ENCODE measurements at regions not wholly inside any gene's neighbourhood (a gene's known extent, or its start where the extent isn't known, plus 50 kb on each side); places are given as distances from the start of the nearest gene placed in this dataset.
A peak's percentile ranks its signal among the peaks of the same experiment; 100 is the strongest.

DNA sequence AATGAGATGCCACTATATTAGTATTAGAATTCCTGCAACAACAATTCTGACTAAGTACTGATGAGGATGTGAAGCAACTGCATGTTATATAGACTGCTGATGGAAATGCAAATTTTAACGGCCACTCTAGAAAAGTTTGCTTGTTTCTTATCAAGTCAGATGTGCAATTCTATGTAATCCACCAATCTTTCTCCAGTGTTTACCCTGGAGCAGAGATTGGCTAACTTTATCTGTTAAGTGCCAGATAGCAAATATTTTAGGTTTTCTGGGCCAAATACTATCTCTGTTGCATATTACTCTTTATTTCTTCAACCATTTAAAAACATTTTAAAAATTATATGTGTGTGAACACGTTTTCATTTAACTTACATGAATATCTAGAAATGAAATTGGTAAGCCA is 586.9 kb downstream of the FAM181B start:
- in situ Hi-C loops (cut with HindIII; ENCODE audit: low pct_unique_long_range_greater_than_20kb, low sequenced_read_pairs): no loop called here
- DNase-seq (ENCODE audit: low read depth in 1 of 2, low spot score in 1 of 2): no peak
- no peak for TF ChIP-seq JUND (IDR thresholded peaks at IDR 0.05; ENCODE audit: low read depth)

DNA sequence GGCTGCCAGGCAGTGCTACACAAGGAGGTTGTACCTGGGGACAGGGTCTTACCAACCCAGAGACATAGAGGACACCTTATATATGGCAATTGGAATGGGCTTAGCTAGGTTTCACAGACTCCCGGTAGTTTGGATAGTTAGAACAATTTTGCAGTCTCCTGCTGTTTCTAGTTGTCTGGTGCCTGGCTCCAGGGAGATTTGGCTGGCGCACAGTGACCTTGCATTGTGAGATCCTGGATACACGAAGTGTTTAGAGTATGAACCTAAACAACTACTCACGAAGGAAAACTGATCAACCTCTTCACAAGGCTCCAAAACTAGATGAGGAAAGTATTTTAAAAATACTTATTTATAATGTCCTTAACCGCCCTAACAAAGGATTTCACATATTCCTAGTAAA is 614.7 kb downstream of the FAM181B start:
- peak; percentile 16 for TF ChIP-seq JUND (IDR thresholded peaks at IDR 0.05; ENCODE audit: low read depth)
- in situ Hi-C loops (cut with HindIII; ENCODE audit: low pct_unique_long_range_greater_than_20kb, low sequenced_read_pairs): no loop called here
- DNase-seq (ENCODE audit: low read depth in 1 of 2, low spot score in 1 of 2): peak; percentile 16 to 75

- in situ Hi-C loops (cut with HindIII; ENCODE audit: low pct_unique_long_range_greater_than_20kb, low sequenced_read_pairs): no loop called here
- TF ChIP-seq JUND (IDR thresholded peaks at IDR 0.05; ENCODE audit: low read depth): no peak
- DNase-seq (ENCODE audit: low read depth in 1 of 2, low spot score in 1 of 2): no peak
Observed at GRCh38 chr11:82117362-82117761, 616.3 kb downstream of the FAM181B start.

DNA sequence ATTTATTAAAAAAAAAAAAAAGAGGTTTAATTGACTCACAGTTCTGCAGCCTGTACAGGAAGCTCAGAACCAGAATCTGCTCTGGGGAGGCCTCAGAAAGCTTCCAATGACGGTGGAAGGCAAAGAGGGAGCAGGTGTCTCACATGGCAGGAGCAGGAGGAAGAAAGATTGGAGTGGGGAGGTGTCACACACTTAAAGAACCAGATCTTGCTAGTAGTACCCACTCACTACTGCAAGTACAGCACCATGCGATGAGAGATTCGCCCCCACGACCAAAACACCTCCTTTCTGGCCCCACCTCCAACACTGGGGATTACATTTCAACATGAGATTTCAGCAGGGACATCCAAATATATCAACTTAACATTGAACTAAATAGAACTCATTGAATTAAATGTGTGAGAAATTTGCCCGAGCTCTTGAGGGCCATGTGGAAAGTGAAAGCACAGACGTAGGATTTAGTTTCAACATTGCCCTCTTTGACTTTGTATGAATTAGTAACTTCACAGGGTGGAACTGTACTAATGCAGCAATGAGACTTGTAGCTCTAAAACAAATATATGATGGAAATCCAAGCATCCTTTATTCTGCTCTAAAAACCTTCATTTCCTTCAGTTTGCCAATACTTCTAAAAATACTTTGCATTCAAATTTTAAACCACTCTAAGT is 628.2 kb downstream of the FAM181B start:
- in situ Hi-C loops (cut with HindIII; ENCODE audit: low pct_unique_long_range_greater_than_20kb, low sequenced_read_pairs): no loop called here
- no peak for TF ChIP-seq JUND (IDR thresholded peaks at IDR 0.05; ENCODE audit: low read depth)
- no peak for DNase-seq (ENCODE audit: low read depth in 1 of 2, low spot score in 1 of 2)

DNA sequence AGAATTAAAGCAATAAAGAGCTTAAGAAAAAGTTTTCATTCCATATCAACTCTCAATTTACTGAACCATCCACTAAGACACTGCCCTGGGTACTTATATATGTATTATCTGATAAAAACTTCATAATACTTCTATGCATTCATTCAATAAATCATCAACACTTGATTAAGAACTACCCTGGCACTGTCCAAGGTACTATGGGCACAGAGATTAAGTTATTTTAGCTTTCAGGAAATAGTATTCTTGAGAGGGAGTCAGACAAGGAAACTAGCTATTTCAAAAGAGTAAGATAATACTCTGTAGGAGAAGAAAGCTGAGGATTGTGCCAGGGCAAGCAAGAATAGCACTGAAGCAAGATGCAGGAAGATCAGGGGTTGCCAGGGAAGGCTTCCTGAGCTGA is 640.8 kb downstream of the FAM181B start:
- no peak for TF ChIP-seq JUND (IDR thresholded peaks at IDR 0.05; ENCODE audit: low read depth)

DNA sequence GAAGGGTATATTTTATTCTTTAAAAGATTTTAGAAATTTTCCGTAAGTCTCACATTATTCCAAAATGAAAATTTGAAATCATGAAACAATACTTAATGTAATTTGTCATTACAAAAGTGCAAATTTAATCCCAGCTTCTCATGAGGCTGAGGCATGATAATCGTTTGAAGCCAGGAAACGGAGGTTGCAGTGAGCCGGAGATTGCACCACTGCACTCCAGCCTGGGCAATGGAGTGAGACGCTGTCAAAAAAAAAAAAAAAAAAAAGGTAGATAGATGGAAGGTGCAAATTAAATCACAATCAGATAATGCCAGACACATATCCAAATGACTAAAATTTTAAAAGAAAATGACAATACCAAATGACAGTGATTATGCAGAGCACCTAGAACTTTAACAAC is 644.2 kb downstream of the FAM181B start:
- no peak for TF ChIP-seq JUND (IDR thresholded peaks at IDR 0.05; ENCODE audit: low read depth)
- DNase-seq (ENCODE audit: low read depth in 1 of 2, low spot score in 1 of 2): no peak
- in situ Hi-C loops (cut with HindIII; ENCODE audit: low pct_unique_long_range_greater_than_20kb, low sequenced_read_pairs): no loop called here

More for the DNA sequence above, 640.8 kb downstream of the FAM181B start:
- in situ Hi-C loops (cut with HindIII; ENCODE audit: low pct_unique_long_range_greater_than_20kb, low sequenced_read_pairs): no loop called here
- peak in 1 of 2 experiments; percentile 48 for DNase-seq (ENCODE audit: low read depth in 1 of 2, low spot score in 1 of 2)

GRCh38 chr11:82085493-82085892 is 648.2 kb downstream of the FAM181B start:
- in situ Hi-C loops (cut with HindIII; ENCODE audit: low pct_unique_long_range_greater_than_20kb, low sequenced_read_pairs): no loop called here
- DNase-seq (ENCODE audit: low read depth in 1 of 2, low spot score in 1 of 2): no peak
- TF ChIP-seq JUND (IDR thresholded peaks at IDR 0.05; ENCODE audit: low read depth): no peak

DNA sequence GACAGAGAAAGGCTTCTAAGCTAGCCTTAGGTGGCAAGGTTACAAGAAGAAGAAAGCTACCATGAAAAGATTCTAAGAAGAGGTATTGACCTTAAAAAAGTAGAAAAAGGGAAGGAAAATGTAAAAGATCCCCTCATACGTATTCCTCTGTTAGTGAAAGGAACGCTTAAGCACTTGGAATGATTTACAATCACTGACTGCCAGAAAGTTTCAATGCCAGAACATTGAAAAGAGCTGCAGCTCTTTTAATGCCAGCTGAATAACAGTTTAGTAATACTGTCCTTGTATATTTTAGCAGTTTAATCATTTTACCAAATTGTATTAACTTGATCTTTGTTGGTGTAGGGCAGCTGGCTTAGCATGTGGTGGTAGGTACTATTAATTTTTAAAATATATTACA is 650.7 kb downstream of the FAM181B start:
- no peak for TF ChIP-seq JUND (IDR thresholded peaks at IDR 0.05; ENCODE audit: low read depth)
- in situ Hi-C loops (cut with HindIII; ENCODE audit: low pct_unique_long_range_greater_than_20kb, low sequenced_read_pairs): no loop called here
- no peak for DNase-seq (ENCODE audit: low read depth in 1 of 2, low spot score in 1 of 2)

- TF ChIP-seq JUND (IDR thresholded peaks at IDR 0.05; ENCODE audit: low read depth): no peak
- DNase-seq (ENCODE audit: low read depth in 1 of 2, low spot score in 1 of 2): peak in 1 of 2 experiments; percentile 35
- in situ Hi-C loops (cut with HindIII; ENCODE audit: low pct_unique_long_range_greater_than_20kb, low sequenced_read_pairs): no loop called here
Observed at GRCh38 chr11:82080160-82080559, 653.5 kb downstream of the FAM181B start.

DNA sequence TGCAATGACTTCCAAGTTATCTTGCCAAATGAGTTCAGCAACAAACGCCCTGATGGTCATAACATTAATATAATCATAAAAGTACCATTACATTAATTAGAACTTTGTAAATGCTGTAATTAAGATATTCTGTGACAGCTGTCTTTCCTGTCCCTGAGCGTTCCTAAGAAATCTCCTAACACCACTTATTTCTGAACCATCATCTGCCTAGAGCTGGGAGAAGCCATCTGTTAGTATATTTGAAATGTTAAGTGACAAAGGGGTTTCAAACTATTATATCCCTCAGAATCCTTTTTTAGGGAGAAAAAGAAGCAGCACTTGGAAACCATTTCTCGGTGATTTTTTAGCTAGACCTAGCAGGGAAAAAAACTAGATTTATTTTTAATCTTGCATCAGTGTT is 657.5 kb downstream of the FAM181B start:
- in situ Hi-C loops (cut with HindIII; ENCODE audit: low pct_unique_long_range_greater_than_20kb, low sequenced_read_pairs): no loop called here
- no peak for TF ChIP-seq JUND (IDR thresholded peaks at IDR 0.05; ENCODE audit: low read depth)
- no peak for DNase-seq (ENCODE audit: low read depth in 1 of 2, low spot score in 1 of 2)

DNA sequence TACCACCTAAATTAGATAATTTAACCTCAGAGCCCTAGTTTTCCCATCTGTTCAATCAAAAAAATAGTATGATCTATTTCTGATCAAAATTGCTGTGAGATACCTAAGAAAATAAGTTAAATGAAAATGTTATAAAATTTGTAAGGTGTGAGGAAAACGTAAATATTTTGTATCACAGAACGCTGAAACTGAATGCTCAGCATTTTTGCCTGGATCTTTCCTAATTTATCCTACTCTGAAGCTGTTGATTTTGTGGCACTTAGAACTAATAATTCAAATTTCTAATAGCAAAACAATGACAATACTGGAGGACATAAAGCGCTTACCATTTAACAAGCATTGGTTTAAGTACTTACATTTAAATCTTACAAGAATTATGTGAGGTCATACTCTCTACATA is 674.2 kb downstream of the FAM181B start:
- TF ChIP-seq JUND (IDR thresholded peaks at IDR 0.05; ENCODE audit: low read depth): no peak
- in situ Hi-C loops (cut with HindIII; ENCODE audit: low pct_unique_long_range_greater_than_20kb, low sequenced_read_pairs): no loop called here
- no peak for DNase-seq (ENCODE audit: low read depth in 1 of 2, low spot score in 1 of 2)

GRCh38 chr11:82056450-82056849 is 677.2 kb downstream of the FAM181B start:
- in situ Hi-C loops (cut with HindIII; ENCODE audit: low pct_unique_long_range_greater_than_20kb, low sequenced_read_pairs): no loop called here
- no peak for TF ChIP-seq JUND (IDR thresholded peaks at IDR 0.05; ENCODE audit: low read depth)
- DNase-seq (ENCODE audit: low read depth in 1 of 2, low spot score in 1 of 2): no peak

GRCh38 chr11:82049199-82049598 is 684.5 kb downstream of the FAM181B start:
- in situ Hi-C loops (cut with HindIII; ENCODE audit: low pct_unique_long_range_greater_than_20kb, low sequenced_read_pairs): no loop called here

GRCh38 chr11:82047200-82047599 is 686.5 kb downstream of the FAM181B start:
- no peak for DNase-seq (ENCODE audit: low read depth in 1 of 2, low spot score in 1 of 2)
- no peak for TF ChIP-seq JUND (IDR thresholded peaks at IDR 0.05; ENCODE audit: low read depth)
- in situ Hi-C loops (cut with HindIII; ENCODE audit: low pct_unique_long_range_greater_than_20kb, low sequenced_read_pairs): no loop called here

More at GRCh38 chr11:82049199-82049598, 684.5 kb downstream of the FAM181B start:
- no peak for TF ChIP-seq JUND (IDR thresholded peaks at IDR 0.05; ENCODE audit: low read depth)
- no peak for DNase-seq (ENCODE audit: low read depth in 1 of 2, low spot score in 1 of 2)
